Mesothelial cell of epicardium (in vitro differentiated cells): ENCODE measurements at regions not wholly inside any gene's neighbourhood (a gene's known extent, or its start where the extent isn't known, plus 50 kb on each side); places are given as distances from the start of the nearest gene placed in this dataset.

Source experiments
- DNase-seq, 2 experiments: peaks; one replicate each; pipeline ENCODE4 v3.0.0; 2021; ENCODE audit warnings: low spot score in 2 of 2; ENCODE audit not compliant: unreplicated experiment in 2 of 2
- H3K27ac Mint-ChIP-seq: 2 replicates; pipeline ENCODE4 v1.8.0; 2021; ENCODE audit warnings: mixed read lengths
- H3K27me3 Mint-ChIP-seq: 2 replicates; pipeline ENCODE4 v1.8.0; 2021; ENCODE audit warnings: low read depth, mixed read lengths
- H3K36me3 Mint-ChIP-seq: 2 replicates; pipeline ENCODE4 v1.8.0; 2021; ENCODE audit warnings: mixed read lengths
- H3K4me1 Mint-ChIP-seq: 2 replicates; pipeline ENCODE4 v1.8.0; 2021; ENCODE audit warnings: mixed read lengths
- H3K4me3 Mint-ChIP-seq: 2 replicates; pipeline ENCODE4 v1.8.0; 2021; ENCODE audit warnings: mild to moderate bottlenecking, moderate library complexity, mixed read lengths
- H3K9me3 Mint-ChIP-seq: 2 replicates; pipeline ENCODE4 v1.8.0; 2021; ENCODE audit warnings: mixed read lengths
- CTCF ChIP-seq: fragments of 200-600 bp; sonication (generic); IDR thresholded peaks from one replicate; pipeline ENCODE4 v1.5.0; 2021; ENCODE audit warnings: antibody characterized with exemption; ENCODE audit not compliant: unreplicated experiment

GRCh38 chr12:23185346-23185745, 560.4 kb downstream of the ETNK1 start:
- DNase-seq: no peak
- Mint-ChIP-seq H3K36me3 (no peaks in the 10 kb centered on the region), H3K27ac (no peak overlapping the region), H3K4me3 (no peak overlapping the region), H3K9me3 (no peaks in the 10 kb centered on the region), H3K27me3 (no peaks in the 10 kb centered on the region), H3K4me1 (no peaks in the 10 kb centered on the region)
- TF ChIP-seq CTCF: no peak

- no peak for TF ChIP-seq CTCF
- H3K4me1 Mint-ChIP-seq: no peaks in the 10 kb centered on the region
- H3K4me3 Mint-ChIP-seq: no peak overlapping the region
- H3K9me3 Mint-ChIP-seq: no peaks in the 10 kb centered on the region
- no peaks in the 10 kb centered on the region for H3K27me3 Mint-ChIP-seq
- no peak for DNase-seq
- no peak overlapping the region for H3K27ac Mint-ChIP-seq
- no peaks in the 10 kb centered on the region for H3K36me3 Mint-ChIP-seq
These were observed 562.0 kb downstream of the ETNK1 start for GRCh38 chr12:23186950-23187349.

- TF ChIP-seq CTCF: no peak
- Mint-ChIP-seq H3K27ac (no peak overlapping the region), H3K4me3 (no peak overlapping the region), H3K9me3 (peaks cover 4% of the 10 kb centered on the region), H3K36me3 (no peaks in the 10 kb centered on the region), H3K4me1 (no peaks in the 10 kb centered on the region), H3K27me3 (peaks cover 5% of the 10 kb centered on the region)
- DNase-seq: no peak
These were observed 568.6 kb downstream of the ETNK1 start for GRCh38 chr12:23193552-23193951.

- Mint-ChIP-seq H3K27ac (no peak overlapping the region), H3K4me3 (no peak overlapping the region), H3K9me3 (peaks cover 12% of the 10 kb centered on the region), H3K4me1 (no peaks in the 10 kb centered on the region), H3K36me3 (no peaks in the 10 kb centered on the region), H3K27me3 (peaks cover 5% of the 10 kb centered on the region)
- no peak for DNase-seq
- TF ChIP-seq CTCF: no peak
These were observed 572.3 kb downstream of the ETNK1 start for GRCh38 chr12:23197266-23197665.

GRCh38 chr12:23202728-23203127, 577.8 kb downstream of the ETNK1 start:
- no peak for DNase-seq
- Mint-ChIP-seq H3K4me1 (no peaks in the 10 kb centered on the region), H3K27ac (no peak overlapping the region), H3K4me3 (no peak overlapping the region), H3K36me3 (no peaks in the 10 kb centered on the region), H3K27me3 (peaks cover 5% of the 10 kb centered on the region), H3K9me3 (peaks cover 14% of the 10 kb centered on the region)
- TF ChIP-seq CTCF: no peak

- H3K4me3 Mint-ChIP-seq: no peak overlapping the region
- DNase-seq: no peak
- no peaks in the 10 kb centered on the region for H3K4me1 Mint-ChIP-seq
- H3K36me3 Mint-ChIP-seq: no peaks in the 10 kb centered on the region
- peaks cover 5% of the 10 kb centered on the region for H3K9me3 Mint-ChIP-seq
- no peak overlapping the region for H3K27ac Mint-ChIP-seq
- peak; percentile 98 for TF ChIP-seq CTCF
- peaks cover 5% of the 10 kb centered on the region for H3K27me3 Mint-ChIP-seq
These were observed 580.2 kb downstream of the ETNK1 start for GRCh38 chr12:23204933-23205778.
